Retina (tissue), 1 donor: ENCODE measurements at regions not wholly inside any gene's neighbourhood (a gene's known extent, or its start where the extent isn't known, plus 50 kb on each side); places are given as distances from the start of the nearest gene placed in this dataset.
A peak's percentile ranks its signal among the peaks of the same experiment; 100 is the strongest.

Experiments
- DNase-seq: peaks from one replicate; pipeline ENCODE4 v3.0.0-alpha.2; 2016

DNA sequence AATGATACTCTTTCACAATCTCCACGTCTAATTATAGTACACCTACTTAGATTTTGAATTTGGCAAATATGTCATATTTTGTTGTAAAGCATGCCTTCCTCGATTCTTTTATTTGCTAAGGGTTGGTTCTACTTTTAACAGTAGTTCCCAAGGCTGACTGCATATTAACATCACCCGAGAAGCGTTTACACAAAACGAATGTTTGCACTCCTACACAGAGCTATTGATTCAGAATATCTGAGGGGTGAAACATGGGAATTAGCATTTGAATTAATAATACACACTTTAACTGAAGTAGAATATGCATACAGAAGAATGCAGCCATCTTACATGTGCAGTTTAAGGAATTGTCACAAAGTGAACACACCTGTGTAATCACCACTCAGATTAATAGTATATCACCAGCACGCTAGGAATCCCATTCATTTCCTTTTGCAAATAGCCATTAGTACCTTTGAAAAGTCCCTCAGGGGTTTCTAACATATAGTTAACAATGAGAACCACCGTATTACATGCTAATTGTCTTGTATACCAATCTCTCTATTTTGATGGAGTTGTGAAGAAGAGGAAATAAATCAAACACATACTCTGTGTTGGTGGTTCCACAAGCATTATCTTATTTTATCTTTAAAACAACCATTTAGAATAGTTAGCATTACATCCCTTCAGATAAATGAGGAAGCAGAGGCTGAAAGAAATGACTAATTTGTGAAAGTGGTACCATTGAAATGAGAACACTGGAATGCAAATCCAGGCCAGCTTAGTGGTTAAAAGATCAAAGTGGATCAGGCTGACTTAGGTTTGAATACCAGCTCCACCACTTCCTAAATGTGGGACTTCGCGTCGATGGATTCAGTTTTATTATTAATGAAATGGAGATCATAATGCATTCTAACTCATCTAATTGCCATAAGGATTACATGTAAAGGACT, 317.6 kb downstream of the HDGFL1 start:
- no peak for DNase-seq

DNA sequence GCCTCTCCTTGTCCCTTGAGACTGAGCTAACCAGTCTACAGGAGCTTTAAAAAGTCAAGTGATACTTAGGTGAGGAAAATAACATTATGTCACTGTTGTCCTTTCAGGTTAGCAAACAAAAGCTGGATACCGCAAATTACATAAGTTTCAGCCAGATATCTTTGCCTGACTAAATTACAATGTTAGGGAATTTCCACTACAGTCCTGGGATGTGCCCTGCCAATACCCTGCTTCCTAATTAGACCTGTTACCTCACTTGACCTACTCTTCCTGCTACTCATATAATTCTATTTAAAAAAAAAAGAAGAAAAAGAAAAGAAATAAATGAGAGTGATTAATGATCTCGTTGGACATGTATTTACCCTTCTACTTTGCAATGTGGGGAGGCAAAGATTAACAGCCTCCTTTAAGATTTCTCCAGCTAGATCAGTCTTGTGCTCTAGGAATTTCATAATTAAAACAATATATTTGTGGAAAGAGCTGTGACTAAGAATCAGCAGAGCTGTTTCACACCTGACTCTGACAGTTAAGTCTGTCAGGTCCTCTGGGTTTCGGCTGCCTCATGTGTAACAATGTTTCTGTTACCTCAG, 318.9 kb downstream of the HDGFL1 start:
- no peak for DNase-seq

DNA sequence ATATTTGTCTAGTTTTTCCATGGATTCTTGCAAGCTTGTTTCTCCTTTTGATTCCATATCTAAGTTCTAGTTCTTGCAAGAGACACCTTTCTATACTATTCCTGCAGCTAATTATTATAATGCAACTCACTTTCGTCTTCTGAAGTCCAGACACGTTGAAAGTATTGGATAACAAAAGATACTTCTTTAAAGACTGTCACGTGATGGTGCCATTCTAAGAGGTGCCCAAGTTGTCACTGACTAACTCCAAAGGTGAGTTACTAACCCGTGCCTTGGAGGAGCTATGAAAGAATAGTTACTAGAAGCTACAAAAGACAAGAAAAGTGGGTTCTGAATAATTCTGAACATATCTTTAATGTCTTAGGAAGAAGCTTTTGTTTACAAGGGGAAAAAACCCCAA, 322.6 kb downstream of the HDGFL1 start:
- no peak for DNase-seq

DNA sequence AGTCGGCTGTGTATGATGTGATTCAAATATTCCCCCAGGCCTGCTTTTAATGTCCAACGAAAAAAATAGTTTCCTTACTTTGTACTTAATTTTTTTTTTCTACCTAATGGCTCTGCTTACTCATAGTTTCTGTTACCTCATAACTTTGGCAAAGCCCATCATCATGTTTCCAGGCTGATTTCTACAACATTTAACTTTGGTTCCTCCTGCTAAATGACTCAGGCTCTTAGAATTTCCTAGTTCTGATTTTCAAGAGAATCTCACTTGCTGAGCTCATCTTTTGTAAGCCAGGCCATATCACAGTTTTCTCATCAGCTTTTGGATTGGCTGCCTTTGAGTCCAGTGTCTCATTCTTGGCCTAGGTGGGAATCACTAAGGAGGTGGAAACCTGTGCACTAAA, 323.1 kb downstream of the HDGFL1 start:
- DNase-seq: no peak

DNA sequence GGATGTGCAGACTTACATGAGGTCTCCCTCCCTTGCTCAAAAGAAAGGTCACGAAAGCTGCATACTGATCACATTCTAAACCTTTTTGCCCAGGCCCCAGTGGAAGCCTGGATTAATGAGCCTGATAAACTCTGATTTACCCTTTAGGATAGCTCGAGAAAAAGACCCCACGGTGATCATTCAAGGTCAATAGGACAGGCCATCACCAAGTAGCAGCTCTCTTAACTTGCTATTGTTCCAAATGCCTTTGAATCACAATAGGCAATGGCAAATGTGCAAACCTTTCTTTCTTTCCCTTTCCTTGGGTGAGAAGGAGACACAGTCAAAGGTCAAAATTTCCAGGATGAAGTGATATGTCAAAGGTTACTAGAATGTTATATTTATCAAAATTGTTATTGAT, 327.3 kb downstream of the HDGFL1 start:
- DNase-seq: no peak

DNA sequence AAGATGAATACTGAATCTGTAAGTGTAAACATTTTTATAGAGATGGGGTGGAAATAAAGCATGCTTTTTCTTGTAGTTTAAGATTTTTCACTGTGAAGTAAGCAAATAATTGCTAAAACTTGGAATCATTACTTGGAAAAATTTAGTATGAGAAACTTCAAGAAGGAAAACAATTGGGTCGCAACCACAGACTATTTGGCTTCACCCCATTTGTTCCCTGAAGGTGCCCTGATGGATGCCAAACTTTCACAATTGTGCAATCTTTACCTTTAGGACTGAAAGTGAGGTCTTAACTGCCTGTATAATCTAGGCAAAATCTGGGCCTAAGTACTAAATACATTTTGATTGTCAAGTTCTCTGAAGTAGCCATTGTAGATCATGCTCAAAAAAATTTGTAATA, 330.1 kb downstream of the HDGFL1 start:
- DNase-seq: no peak

DNA sequence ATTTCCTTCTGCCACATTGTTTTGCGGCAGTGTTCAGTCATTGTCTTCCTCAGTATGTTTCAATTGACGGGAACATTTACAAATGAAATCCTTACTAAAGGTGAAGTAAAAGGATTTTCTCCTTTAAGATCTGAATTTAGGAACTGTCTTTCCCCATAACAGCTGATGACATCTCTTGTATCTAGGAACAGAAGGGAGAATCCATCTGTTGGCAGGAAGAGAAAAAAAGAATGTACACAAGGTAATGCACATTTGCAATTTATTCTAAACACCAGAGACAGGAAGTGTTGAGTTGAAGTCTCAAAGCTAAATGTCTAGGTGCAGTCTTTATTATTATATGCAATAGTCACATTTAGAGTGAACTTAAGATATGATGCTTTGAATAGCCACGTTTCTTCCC, 334.5 kb downstream of the HDGFL1 start:
- no peak for DNase-seq

DNA sequence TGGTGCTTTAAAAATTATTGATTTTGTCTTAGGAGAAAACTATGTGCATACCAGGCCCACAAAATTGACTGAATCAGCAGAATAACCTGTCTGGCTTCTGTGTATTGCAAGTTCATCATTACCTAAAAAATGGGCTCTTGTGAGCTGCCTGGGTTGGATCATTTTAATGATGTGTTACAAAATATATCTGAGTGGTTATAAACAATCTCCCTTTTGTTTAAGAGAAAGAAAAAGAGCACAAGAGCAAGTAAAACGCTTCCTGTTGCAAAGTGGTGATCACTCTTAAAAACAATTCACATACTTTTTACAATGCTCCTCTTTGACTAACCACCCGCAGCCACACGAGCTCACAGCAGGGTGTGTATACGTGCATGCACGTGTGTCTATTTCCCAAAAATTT, 335.1 kb downstream of the HDGFL1 start:
- DNase-seq: no peak

DNA sequence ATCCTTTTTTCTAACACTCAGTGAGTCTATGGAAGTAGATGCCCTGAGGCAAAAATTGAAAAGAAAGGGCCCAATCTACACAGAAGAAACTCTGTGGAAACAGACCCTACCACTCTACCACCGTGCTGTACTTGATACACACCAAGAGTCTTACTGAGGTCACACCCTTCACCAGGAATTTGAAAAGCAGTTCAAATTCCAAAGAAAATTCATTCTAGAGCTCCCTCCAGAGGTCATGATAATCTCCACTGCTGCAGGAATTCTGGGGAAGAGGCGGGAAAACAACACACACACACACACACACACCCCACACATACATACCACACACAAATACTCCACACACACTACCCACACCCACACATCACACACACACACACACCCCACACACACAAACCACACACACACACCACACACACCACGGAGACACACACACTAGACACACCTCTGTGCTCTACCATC, 336.8 kb downstream of the HDGFL1 start:
- no peak for DNase-seq

DNA sequence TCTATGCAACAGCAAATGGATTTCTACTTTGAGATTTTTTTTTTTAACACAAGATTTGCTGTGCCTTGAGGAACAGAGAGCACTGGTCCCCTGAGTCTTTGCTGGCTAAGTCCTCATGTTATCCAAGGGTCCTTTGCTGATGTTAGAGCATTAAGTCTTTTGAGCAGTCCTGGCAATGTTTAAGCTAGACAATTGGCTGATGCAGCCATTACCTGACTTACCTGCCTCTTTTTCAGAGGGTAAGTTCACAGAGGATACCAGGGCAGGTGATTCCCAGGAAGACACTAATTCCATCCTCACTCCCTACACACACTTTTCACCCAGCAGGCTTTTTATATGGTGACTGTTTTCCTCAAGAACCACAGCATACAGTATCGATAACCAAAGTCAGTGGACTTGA, 337.7 kb downstream of the HDGFL1 start:
- no peak for DNase-seq

DNA sequence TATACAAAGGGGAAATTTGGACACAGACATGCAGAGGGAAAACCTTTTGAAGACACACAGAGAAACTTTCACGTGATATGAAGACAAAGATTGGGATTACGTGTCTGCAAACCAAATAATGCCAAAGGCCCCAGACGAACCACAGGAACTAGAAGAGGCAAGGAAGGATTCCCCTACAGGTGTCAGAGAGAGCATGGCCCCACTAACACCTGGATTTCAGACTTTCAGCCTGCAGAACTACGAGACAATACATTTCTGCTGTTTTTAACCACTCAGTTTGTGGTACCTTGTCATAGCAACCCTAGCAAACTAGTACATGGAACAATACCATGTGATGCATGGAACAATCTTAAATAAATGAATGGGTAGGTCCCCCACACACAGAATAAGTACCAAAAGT, 341.0 kb downstream of the HDGFL1 start:
- DNase-seq: no peak

DNA sequence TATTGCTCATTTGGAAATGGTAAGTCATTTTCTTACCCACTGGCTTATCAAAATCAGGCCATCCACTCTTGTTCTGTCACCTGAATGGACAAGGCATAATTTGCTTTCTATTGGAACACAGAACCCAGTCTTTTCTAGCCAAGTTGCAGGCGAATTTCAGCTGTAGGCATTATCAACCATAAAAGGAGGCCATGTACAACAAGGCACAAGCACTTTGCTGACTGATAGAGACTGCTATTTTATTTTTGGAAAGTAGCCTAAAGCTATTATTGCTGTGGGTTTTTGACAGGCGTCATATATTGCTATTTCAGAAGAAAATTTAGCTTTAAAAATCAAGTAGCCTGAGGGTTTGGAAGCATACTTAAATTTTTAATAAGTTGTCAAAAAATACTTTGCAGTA, 344.2 kb downstream of the HDGFL1 start:
- no peak for DNase-seq

DNA sequence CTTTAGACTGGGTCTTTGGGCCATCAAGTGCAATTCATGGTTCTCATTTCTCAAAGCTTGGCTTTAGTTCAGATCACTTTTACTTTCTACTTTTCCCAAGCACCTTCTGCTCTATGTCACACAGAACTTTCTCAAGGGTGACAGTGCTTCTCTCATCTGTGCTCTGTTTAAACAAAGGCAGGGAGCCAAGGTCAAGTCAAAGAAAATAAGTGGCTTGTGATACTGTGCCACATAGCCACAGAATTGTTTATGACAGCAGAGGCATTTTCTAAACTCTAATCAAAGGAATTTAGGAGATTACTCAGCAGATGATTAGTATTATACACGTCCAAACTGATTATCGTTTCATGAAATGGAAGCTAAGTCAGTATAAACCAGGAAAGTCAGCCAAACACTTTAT, 348.0 kb downstream of the HDGFL1 start:
- no peak for DNase-seq

DNA sequence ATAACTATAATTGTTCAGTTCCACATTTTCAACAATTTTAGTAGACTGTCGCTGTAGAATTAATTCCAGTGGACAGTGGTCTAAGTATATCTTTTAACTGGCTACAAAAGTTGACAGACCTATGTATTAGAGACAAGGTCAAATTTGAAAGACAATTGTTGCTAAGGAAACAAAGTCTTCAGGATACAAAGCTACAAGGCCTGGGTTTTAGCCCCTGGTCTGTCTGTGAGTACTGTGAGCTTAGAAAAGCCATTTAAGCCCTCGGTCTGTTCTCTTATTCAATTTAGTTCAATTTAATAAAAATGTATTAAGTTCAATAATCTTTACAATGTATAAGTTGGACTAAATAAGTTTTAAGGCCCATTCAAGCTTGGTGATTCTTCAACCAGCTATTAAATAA, 352.5 kb downstream of the HDGFL1 start:
- no peak for DNase-seq

DNA sequence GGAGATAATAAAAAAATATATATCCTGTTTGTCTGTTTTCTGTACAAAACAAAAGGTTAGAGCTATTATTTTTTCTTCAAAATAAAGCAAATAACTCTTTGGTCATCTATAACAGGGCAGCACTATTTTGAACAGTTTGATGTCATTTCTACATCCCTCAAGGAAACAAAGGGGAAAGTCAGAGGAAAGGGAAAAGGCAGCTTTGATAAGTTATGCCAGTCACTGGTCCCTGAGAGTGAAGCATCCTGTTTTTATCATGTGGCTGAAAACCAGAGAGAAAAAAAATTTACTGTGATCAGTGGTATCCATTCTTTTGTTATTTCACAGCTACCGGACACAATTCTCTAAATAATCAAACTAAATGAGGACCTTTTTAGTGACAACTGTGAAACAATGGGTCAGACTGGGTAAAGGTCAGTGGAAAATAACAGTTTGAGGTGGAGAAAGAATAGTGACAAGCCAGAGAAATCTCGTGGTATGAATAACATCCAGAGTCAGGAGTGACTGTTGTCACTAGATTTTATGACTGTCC, 356.0 kb downstream of the HDGFL1 start:
- no peak for DNase-seq

DNA sequence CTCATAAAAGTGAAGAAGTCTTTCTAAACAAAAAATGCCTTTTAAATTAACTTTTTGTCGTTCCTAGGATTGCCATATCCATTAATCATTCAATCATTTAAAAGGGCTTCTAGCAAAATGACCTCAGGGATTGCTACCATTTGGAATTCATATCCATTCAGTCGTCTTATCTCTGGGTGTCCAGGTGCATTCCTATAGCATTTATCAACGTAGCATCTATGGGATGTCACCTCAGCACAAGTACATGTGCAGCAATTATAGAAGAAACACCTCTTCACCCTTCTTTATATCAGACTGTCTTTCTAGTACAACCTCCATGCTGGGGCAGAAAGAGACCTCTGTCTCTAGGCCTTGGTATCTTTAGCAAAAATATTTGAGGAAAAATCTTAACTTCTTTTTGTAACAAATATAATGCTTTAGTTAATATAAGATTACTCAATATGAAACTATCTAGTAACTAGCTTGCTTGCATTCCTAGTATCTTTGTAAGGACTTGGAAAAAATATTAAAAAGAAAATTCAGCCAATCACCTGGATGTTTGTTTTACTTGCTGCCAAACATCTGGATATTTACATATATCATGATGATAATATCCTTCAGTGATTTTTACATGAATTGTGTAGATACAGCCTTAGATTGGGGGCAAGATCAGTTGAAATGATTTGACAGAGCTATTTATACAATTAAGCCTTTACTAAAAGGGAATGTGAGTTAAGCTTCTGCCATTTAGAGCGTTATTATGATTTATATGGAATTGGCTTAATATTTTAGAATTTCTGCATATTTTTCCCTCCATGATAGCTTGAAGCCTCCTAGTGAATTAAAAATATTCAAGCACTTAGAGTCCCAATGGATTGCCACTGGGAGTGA, 356.8 kb downstream of the HDGFL1 start:
- DNase-seq: no peak

DNA sequence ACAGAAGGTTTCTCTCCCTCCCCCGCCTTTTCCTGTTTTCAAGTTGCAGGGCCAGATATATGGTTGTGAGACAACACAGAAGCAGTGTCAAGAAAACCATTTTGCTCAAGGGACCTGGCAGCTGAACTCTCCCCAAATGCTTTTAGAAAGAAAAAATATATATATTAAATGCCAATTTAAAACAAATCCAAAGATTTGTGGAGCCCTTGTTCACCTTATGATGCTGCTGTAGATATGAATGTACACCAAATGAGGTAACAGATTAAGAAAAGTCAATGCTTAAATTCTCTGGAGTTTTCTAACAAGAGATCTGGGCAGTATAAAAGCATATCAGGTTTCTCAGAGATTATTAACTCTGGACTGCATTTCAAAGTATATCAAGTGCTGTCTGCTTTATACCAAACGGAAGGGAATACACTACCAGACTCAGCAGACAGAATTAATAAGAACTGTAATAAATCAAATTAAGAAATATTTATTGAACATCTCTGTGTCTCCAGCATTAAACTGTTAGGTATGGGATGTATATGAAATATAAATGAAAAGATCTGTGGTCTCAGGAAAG, 357.5 kb downstream of the HDGFL1 start:
- peak; percentile 30 for DNase-seq

DNA sequence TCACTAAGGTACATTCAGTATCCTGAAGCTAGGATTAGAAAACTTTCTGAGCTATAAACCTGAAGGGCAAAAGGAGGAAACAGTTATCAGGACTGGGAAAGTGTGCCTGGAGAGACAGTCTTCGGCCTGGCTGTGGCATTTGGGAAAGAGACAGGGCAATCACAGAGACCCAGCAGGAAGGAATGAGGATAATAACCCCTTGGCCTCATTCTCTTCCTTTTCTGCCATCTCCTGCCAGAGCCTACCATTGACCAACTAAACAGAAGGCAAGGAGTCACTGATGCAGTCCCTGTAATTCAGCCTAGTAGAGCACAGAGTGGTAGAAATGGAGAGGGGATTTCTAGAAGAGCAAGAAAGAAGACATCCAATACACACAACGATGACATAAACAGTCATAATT, 359.4 kb downstream of the HDGFL1 start:
- DNase-seq: no peak

DNA sequence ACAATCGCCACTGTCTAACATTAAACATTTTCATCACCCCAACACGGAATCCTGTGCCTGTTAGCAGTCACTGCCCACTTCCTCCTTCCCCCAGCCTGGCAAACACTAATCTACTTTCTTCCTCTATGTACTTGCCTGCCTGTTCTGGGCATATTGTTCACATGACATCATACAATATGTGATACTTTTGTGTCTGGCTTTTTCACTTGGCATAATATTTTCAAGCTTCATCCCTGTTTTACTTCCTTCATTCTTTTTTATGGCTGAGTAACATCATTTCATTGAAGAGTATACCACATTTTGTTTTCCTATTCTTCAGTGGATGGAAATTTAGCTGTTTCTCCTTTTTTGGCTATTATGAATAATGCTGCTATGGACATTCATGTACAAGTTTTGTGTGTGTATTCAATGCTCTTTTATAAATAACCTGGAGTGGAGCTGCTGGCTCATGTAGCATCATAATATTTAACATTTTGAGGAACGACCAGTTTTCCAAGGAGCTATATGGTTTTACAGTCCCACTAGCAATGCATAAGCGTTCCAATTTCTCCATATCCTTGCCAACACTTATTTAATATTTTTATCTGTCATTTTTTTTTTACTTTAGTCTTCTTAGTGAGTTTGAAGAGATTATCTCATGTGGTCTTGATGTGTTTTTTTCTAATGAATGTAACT, 360.1 kb downstream of the HDGFL1 start:
- no peak for DNase-seq

DNA sequence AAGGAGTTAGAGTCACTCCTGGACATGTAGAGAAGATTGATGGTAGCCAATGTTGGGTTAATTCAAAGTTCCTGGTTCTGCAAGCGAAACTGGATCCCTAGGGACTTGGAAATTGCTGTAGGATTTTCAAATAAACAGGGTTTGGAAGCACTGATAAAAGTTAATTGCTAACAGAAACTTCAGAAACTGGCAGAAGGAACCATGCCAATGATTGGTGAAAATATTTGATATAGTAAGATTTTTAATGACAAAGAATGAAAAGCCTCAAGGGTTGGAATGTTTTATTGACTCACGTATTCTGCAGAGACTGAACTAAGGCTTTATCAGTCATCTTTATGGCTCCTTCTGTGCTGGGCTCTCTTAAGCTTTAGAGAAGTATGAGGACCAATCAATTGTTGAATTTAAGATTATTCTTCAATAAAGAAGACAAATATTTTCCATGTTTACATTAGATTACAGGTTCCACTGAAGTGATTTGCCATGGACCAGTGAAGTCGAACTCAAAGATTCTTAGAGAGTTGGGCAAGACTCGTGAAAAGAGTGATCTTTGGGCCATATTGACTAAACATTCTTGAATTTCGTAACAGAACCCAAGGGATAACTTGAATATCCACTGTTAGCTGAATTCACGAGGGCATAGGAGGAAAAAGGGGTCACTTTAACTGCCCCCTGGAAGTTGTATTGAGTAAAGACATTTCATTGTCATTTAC, 371.4 kb downstream of the HDGFL1 start:
- DNase-seq: no peak

DNA sequence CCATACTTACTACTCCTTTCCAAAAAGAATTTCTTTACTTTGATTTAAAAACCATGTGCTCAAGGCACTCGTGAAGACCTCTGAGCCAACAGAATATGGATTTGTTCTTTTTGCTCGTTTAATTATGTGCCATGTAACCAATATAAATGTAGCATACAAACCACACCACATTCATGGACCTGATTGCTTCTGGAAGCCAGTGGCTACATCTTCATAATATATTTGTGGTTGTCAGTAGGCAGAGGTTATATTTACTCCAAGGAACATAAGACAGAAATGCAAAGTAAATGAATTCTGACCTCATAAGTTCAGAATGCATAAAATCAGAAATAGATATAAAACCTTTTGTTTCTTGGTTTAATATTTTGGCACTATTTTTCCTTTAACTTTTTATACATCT, 373.0 kb downstream of the HDGFL1 start:
- DNase-seq: no peak

DNA sequence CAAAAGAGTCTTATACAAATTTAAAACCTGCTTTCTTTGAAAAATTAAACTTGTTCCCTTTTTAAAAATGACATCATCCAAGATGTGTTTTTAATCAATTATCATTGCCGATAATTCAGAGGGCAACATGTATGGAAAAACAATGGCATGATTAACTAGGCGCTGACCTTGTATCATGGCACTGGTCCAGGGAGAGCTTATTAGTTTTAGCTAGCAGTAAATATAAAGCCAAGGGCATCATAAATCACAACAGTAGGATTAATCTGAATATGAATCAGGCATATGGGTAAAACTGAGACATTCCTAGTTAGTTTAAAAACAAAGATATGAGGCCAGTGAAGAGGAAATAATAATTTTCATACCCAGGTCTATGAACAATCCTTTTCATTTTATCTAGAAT, 374.0 kb downstream of the HDGFL1 start:
- no peak for DNase-seq
